NCI-H460 (cell line): ENCODE measurements at regions not wholly inside any gene's neighbourhood (a gene's known extent, or its start where the extent isn't known, plus 50 kb on each side); places are given as distances from the start of the nearest gene placed in this dataset.

Experiments
- DNase-seq: peaks from one replicate; pipeline ENCODE4 v3.0.0-alpha.2; 2016; ENCODE audit warnings: low read depth; ENCODE audit errors: extremely low read depth

- no peak for DNase-seq
These were observed 199.5 kb upstream of the NLRP1 start for GRCh38 chr17:5783851-5784250.

- DNase-seq: no peak
These were observed 200.5 kb upstream of the NLRP1 start for GRCh38 chr17:5784791-5785190.

- no peak for DNase-seq
These were observed 201.0 kb upstream of the NLRP1 start for GRCh38 chr17:5785338-5785737.

- DNase-seq: no peak
These were observed 201.7 kb upstream of the NLRP1 start for GRCh38 chr17:5785867-5786509.

- no peak for DNase-seq
These were observed 202.2 kb upstream of the NLRP1 start for GRCh38 chr17:5786510-5786875.

- DNase-seq: no peak
These were observed 204.1 kb upstream of the NLRP1 start for GRCh38 chr17:5788266-5788900.

- no peak for DNase-seq
These were observed 205.2 kb upstream of the NLRP1 start for GRCh38 chr17:5789528-5789927.

- no peak for DNase-seq
These were observed 208.8 kb upstream of the NLRP1 start for GRCh38 chr17:5793157-5793556.

- DNase-seq: no peak
These were observed 209.6 kb upstream of the NLRP1 start for GRCh38 chr17:5793899-5794298.

GRCh38 chr17:5794385-5794784 is 210.1 kb upstream of the NLRP1 start:
- DNase-seq: no peak

- DNase-seq: no peak
These were observed 210.7 kb upstream of the NLRP1 start for GRCh38 chr17:5794881-5795506.

GRCh38 chr17:5797447-5798050 is 213.2 kb upstream of the NLRP1 start:
- no peak for DNase-seq

- DNase-seq: no peak
These were observed 213.8 kb upstream of the NLRP1 start for GRCh38 chr17:5798094-5798493.

GRCh38 chr17:5800131-5800530 is 215.8 kb upstream of the NLRP1 start:
- no peak for DNase-seq

GRCh38 chr17:5800646-5801045 is 216.3 kb upstream of the NLRP1 start:
- DNase-seq: no peak

- no peak for DNase-seq
These were observed 219.9 kb upstream of the NLRP1 start for GRCh38 chr17:5804251-5804650.

- no peak for DNase-seq
These were observed 224.7 kb upstream of the NLRP1 start for GRCh38 chr17:5809056-5809455.

- no peak for DNase-seq
These were observed 225.4 kb upstream of the NLRP1 start for GRCh38 chr17:5809580-5810188.

GRCh38 chr17:5812590-5812989 is 228.3 kb upstream of the NLRP1 start:
- DNase-seq: no peak

- DNase-seq: no peak
These were observed 229.0 kb upstream of the NLRP1 start for GRCh38 chr17:5813357-5813756.

GRCh38 chr17:5815396-5815795 is 231.1 kb upstream of the NLRP1 start:
- DNase-seq: no peak
